Non-pigmented ciliary epithelial cell (primary cell): ENCODE measurements at regions not wholly inside any gene's neighbourhood (a gene's known extent, or its start where the extent isn't known, plus 50 kb on each side); places are given as distances from the start of the nearest gene placed in this dataset.

Experiments
- DNase-seq: peaks from one replicate; pipeline ENCODE4 v3.0.0-alpha.2; 2010; ENCODE audit warnings: low read depth

GRCh38 chr5:105807290-105807689 is 1863.4 kb downstream of the EFNA5 start:
- DNase-seq: no peak

- no peak for DNase-seq
Measured at GRCh38 chr5:105806596-105806995, 1864.1 kb downstream of the EFNA5 start.

- DNase-seq: no peak
Measured at GRCh38 chr5:105803431-105803830, 1867.3 kb downstream of the EFNA5 start.

GRCh38 chr5:105794578-105794977 is 1876.2 kb downstream of the EFNA5 start:
- no peak for DNase-seq

- DNase-seq: no peak
Measured at GRCh38 chr5:105789246-105789645, 1881.5 kb downstream of the EFNA5 start.

GRCh38 chr5:105783811-105784210 is 1886.9 kb downstream of the EFNA5 start:
- DNase-seq: no peak

- no peak for DNase-seq
Measured at GRCh38 chr5:105782501-105782900, 1888.2 kb downstream of the EFNA5 start.

- no peak for DNase-seq
Measured at GRCh38 chr5:105773241-105773640, 1897.5 kb downstream of the EFNA5 start.

GRCh38 chr5:105767267-105767666 is 1903.5 kb downstream of the EFNA5 start:
- DNase-seq: no peak

- no peak for DNase-seq
Measured at GRCh38 chr5:105762728-105763127, 1908.0 kb downstream of the EFNA5 start.

- DNase-seq: peak; percentile 10
Measured at GRCh38 chr5:105754056-105754455, 1916.7 kb downstream of the EFNA5 start.

- peak; percentile 10 for DNase-seq
Measured at GRCh38 chr5:105752801-105753200, 1917.9 kb downstream of the EFNA5 start.

- no peak for DNase-seq
Measured at GRCh38 chr5:105751908-105752307, 1918.8 kb downstream of the EFNA5 start.

- no peak for DNase-seq
Measured at GRCh38 chr5:105745111-105745510, 1925.6 kb downstream of the EFNA5 start.

- DNase-seq: no peak
Measured at GRCh38 chr5:105740242-105740641, 1930.5 kb downstream of the EFNA5 start.

- DNase-seq: no peak
Measured at GRCh38 chr5:105739732-105740131, 1931.0 kb downstream of the EFNA5 start.

GRCh38 chr5:105735704-105736103 is 1935.0 kb downstream of the EFNA5 start:
- DNase-seq: no peak

- no peak for DNase-seq
Measured at GRCh38 chr5:105730982-105731381, 1939.8 kb downstream of the EFNA5 start.

- no peak for DNase-seq
Measured at GRCh38 chr5:105726093-105726492, 1944.6 kb downstream of the EFNA5 start.

- DNase-seq: no peak
Measured at GRCh38 chr5:105708442-105708841, 1962.3 kb downstream of the EFNA5 start.

GRCh38 chr5:105702323-105702722 is 1968.4 kb downstream of the EFNA5 start:
- no peak for DNase-seq

- no peak for DNase-seq
Measured at GRCh38 chr5:105696440-105696839, 1974.3 kb downstream of the EFNA5 start.

GRCh38 chr5:105695941-105696340 is 1974.8 kb downstream of the EFNA5 start:
- no peak for DNase-seq

GRCh38 chr5:105689596-105689995 is 1981.1 kb downstream of the EFNA5 start:
- no peak for DNase-seq

- DNase-seq: no peak
Measured at GRCh38 chr5:105688227-105688792, 1982.4 kb downstream of the EFNA5 start.
